OCI-LY3 (cell line): ENCODE measurements at regions not wholly inside any gene's neighbourhood (a gene's known extent, or its start where the extent isn't known, plus 50 kb on each side); places are given as distances from the start of the nearest gene placed in this dataset.

Source experiments
- H2AFZ ChIP-seq: fragments of 200-600, 300-600 bp; shearing (Covaris generic); 2 replicates; pipeline ENCODE4 v1.6.0; 2014; ENCODE audit warnings: antibody characterized with exemption, low read depth, low read length
- H3K27ac ChIP-seq: fragments of 200-600, 300-600 bp; sonication (generic); 2 replicates; pipeline ENCODE4 v1.5.1; 2014; ENCODE audit warnings: mild to moderate bottlenecking, low read length, moderate library complexity, mixed read lengths
- H3K27me3 ChIP-seq: fragments of 200-600, 300-600 bp; sonication (generic); 2 replicates; pipeline ENCODE4 v1.6.1; 2014; ENCODE audit warnings: low read depth, low read length, mixed read lengths
- H3K36me3 ChIP-seq: fragments of 200-600, 300-600 bp; sonication (generic); replicated peaks from 2 replicates; pipeline ENCODE3; 2014; ENCODE audit warnings: low read depth, low read length, mixed read lengths
- H3K4me1 ChIP-seq: fragments of 300-600, 200-600 bp; sonication (generic); 2 replicates; pipeline ENCODE4 v1.6.1; 2014; ENCODE audit warnings: low read length, mixed read lengths
- H3K4me2 ChIP-seq: fragments of 200-600, 300-600 bp; sonication (generic); 2 replicates; pipeline ENCODE4 v1.6.1; 2014; ENCODE audit warnings: low read length, mixed read lengths
- H3K4me3 ChIP-seq: fragments of 300-600, 200-600 bp; sonication (generic); 2 replicates; pipeline ENCODE4 v1.5.1; 2014; ENCODE audit warnings: antibody characterized with exemption, mild to moderate bottlenecking, low read length, moderate library complexity
- H3K79me2 ChIP-seq: fragments of 300-600, 200-600 bp; shearing (Covaris generic); 2 replicates; pipeline ENCODE4 v1.6.1; 2014; ENCODE audit warnings: mild to moderate bottlenecking, low read length, mixed read lengths
- H3K9ac ChIP-seq: fragments of 300-600, 200-600 bp; shearing (Covaris generic); 2 replicates; pipeline ENCODE4 v1.6.0; 2014; ENCODE audit warnings: mild to moderate bottlenecking, low read length, moderate library complexity
- H3K9me3 ChIP-seq: fragments of 200-600, 300-600 bp; shearing (Covaris generic); 2 replicates; pipeline ENCODE4 v1.6.1; 2014; ENCODE audit warnings: low read length, mixed read lengths; ENCODE audit not compliant: insufficient read depth
- H4K20me1 ChIP-seq: fragments of 200-600, 300-600 bp; sonication (generic); 2 replicates; pipeline ENCODE4 v1.6.1; 2016; ENCODE audit warnings: low read length, mixed read lengths; ENCODE audit not compliant: insufficient read depth
- CTCF ChIP-seq: fragments of 200-600, 300-600 bp; sonication (generic); IDR thresholded peaks from 2 replicates; pipeline ENCODE4 v1.5.1; 2014; ENCODE audit warnings: antibody characterized with exemption, low read length, low read depth
- EZH2phosphoT487 ChIP-seq: fragments of 200-600 bp; shearing (Covaris generic); IDR thresholded peaks from 2 replicates; pipeline ENCODE4 v1.6.1; 2018; ENCODE audit warnings: antibody characterized with exemption, mixed run types, low read depth

- H3K79me2 ChIP-seq, result no peaks in the 10 kb centered on the region
- no peaks in the 10 kb centered on the region for H4K20me1 ChIP-seq
- H3K27me3 ChIP-seq, result peaks cover 47% of the 10 kb centered on the region
- H3K36me3 ChIP-seq, result no peaks in the 10 kb centered on the region
- no peak overlapping the region for H3K27ac ChIP-seq
- H2AFZ ChIP-seq, result no peak overlapping the region
- TF ChIP-seq CTCF (no peak), EZH2phosphoT487 (no peak)
- H3K4me1 ChIP-seq, result no peaks in the 10 kb centered on the region
- no peak overlapping the region for H3K9ac ChIP-seq
- H3K9me3 ChIP-seq, result no peaks in the 10 kb centered on the region
- no peak overlapping the region for H3K4me2 ChIP-seq
- H3K4me3 ChIP-seq, result no peak overlapping the region
These were observed 91.8 kb upstream of the LRFN2 start for GRCh38 chr6:40678941-40679340.

- Histone ChIP-seq H3K79me2 (no peaks in the 10 kb centered on the region), H3K4me3 (no peak overlapping the region), H3K4me2 (no peak overlapping the region), H4K20me1 (no peaks in the 10 kb centered on the region), H3K9me3 (no peaks in the 10 kb centered on the region), H2AFZ (no peak overlapping the region), H3K36me3 (no peaks in the 10 kb centered on the region), H3K27ac (no peak overlapping the region), H3K9ac (no peak overlapping the region), H3K27me3 (peaks cover 32% of the 10 kb centered on the region), H3K4me1 (no peaks in the 10 kb centered on the region)
- TF ChIP-seq EZH2phosphoT487 (no peak), CTCF (no peak)
These were observed 87.0 kb upstream of the LRFN2 start for GRCh38 chr6:40674170-40674569.

- no peak overlapping the region for H2AFZ ChIP-seq
- no peaks in the 10 kb centered on the region for H3K79me2 ChIP-seq
- no peaks in the 10 kb centered on the region for H3K36me3 ChIP-seq
- H3K4me1 ChIP-seq, result no peaks in the 10 kb centered on the region
- no peak overlapping the region for H3K27ac ChIP-seq
- no peaks in the 10 kb centered on the region for H3K9me3 ChIP-seq
- no peak overlapping the region for H3K4me3 ChIP-seq
- H4K20me1 ChIP-seq, result no peaks in the 10 kb centered on the region
- peaks cover 23% of the 10 kb centered on the region for H3K27me3 ChIP-seq
- H3K4me2 ChIP-seq, result no peak overlapping the region
- H3K9ac ChIP-seq, result no peak overlapping the region
- TF ChIP-seq CTCF (no peak; the same call in 1 of the 2 replicates), EZH2phosphoT487 (no peak)
These were observed 84.9 kb upstream of the LRFN2 start for GRCh38 chr6:40672087-40672486.

- H3K4me3 ChIP-seq, result no peak overlapping the region
- no peak for TF ChIP-seq EZH2phosphoT487
- TF ChIP-seq CTCF, result no peak
- no peaks in the 10 kb centered on the region for H3K79me2 ChIP-seq
- H3K9me3 ChIP-seq, result no peaks in the 10 kb centered on the region
- no peak overlapping the region for H3K27ac ChIP-seq
- H3K4me1 ChIP-seq, result no peaks in the 10 kb centered on the region
- H3K36me3 ChIP-seq, result no peaks in the 10 kb centered on the region
- no peak overlapping the region for H3K4me2 ChIP-seq
- H4K20me1 ChIP-seq, result no peaks in the 10 kb centered on the region
- peaks cover 19% of the 10 kb centered on the region for H3K27me3 ChIP-seq
- H3K9ac ChIP-seq, result no peak overlapping the region
- H2AFZ ChIP-seq, result no peak overlapping the region
These were observed 84.5 kb upstream of the LRFN2 start for GRCh38 chr6:40671694-40672050.
